ENCODE measurements at regions not wholly inside any gene's neighbourhood (a gene's known extent, or its start where the extent isn't known, plus 50 kb on each side); places are given as distances from the start of the nearest gene placed in this dataset.

DNA sequence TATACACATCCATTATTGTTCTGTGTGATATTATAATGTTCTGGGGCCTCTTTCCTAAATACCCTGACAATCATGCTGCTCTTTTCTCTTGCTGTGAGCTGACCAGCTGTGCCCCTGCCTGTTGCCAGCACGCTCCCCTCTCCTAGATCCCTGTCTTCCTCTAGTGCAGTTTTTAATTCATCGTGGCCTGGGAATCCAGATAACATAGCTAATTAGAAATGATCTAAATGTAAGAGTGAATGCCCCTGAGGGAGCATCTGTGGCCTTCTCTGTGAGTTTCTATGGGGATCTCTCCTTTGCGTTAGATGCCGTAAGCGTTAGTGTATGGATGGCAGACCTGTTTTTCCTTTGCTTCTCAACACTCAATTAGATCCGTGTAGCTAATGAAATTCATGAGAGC is 434.3 kb downstream of the SPRY1 start:
- TF ChIP-seq, protein P1, sequence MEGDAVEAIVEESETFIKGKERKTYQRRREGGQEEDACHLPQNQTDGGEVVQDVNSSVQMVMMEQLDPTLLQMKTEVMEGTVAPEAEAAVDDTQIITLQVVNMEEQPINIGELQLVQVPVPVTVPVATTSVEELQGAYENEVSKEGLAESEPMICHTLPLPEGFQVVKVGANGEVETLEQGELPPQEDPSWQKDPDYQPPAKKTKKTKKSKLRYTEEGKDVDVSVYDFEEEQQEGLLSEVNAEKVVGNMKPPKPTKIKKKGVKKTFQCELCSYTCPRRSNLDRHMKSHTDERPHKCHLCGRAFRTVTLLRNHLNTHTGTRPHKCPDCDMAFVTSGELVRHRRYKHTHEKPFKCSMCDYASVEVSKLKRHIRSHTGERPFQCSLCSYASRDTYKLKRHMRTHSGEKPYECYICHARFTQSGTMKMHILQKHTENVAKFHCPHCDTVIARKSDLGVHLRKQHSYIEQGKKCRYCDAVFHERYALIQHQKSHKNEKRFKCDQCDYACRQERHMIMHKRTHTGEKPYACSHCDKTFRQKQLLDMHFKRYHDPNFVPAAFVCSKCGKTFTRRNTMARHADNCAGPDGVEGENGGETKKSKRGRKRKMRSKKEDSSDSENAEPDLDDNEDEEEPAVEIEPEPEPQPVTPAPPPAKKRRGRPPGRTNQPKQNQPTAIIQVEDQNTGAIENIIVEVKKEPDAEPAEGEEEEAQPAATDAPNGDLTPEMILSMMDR (IDR thresholded peaks at IDR 0.05; ENCODE audit: low read depth, low read length, poor library complexity, severe bottlenecking), result no peak
- TF ChIP-seq EZH2phosphoT487 (IDR thresholded peaks at IDR 0.05; ENCODE audit: borderline replicate concordance, low read length), result no peak

Data from DOHH2 (cell line).